NCI-H748 (cell line): ENCODE measurements at regions not wholly inside any gene's neighbourhood (a gene's known extent, or its start where the extent isn't known, plus 50 kb on each side); places are given as distances from the start of the nearest gene placed in this dataset.
A peak's percentile ranks its signal among the peaks of the same experiment; 100 is the strongest.

Experiments
- DNase-seq: peaks from one replicate; lab custom pipeline; 2025; ENCODE audit not compliant: unreplicated experiment; lab: John Stamatoyannopoulos, UW

- DNase-seq: peak; percentile 20
Measured at GRCh38 chr6:153790876-153791473, 248.1 kb upstream of the OPRM1 start.

DNA sequence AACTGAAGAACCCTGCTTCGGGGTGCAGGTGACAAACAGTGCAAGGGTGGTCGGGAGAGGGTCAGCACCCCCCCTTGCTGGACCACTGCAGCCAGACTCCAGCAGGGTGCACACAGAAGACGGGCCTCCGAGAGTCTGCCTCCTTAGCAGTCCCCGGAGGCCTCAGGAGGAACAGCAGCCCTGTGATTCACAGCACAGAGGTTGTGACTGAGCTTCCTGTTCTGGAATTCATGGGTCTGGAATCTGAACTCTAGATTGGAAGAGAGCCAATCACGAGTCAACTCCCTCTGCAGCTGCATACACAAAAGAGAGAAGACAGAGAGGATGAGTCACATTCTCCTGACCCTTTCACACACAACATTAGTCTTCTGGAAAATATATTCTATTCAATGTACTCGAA, 249.0 kb upstream of the OPRM1 start:
- DNase-seq: no peak

- DNase-seq: no peak
Measured at GRCh38 chr6:153787341-153787606, 251.8 kb upstream of the OPRM1 start.

- DNase-seq: no peak
Measured at GRCh38 chr6:153781306-153781705, 257.7 kb upstream of the OPRM1 start.

GRCh38 chr6:153780011-153780410, 259.0 kb upstream of the OPRM1 start:
- no peak for DNase-seq

GRCh38 chr6:153778216-153778615, 260.8 kb upstream of the OPRM1 start:
- DNase-seq: no peak

GRCh38 chr6:153771577-153771976, 267.5 kb upstream of the OPRM1 start:
- DNase-seq: no peak

GRCh38 chr6:153767127-153767526, 271.9 kb upstream of the OPRM1 start:
- DNase-seq: no peak

DNA sequence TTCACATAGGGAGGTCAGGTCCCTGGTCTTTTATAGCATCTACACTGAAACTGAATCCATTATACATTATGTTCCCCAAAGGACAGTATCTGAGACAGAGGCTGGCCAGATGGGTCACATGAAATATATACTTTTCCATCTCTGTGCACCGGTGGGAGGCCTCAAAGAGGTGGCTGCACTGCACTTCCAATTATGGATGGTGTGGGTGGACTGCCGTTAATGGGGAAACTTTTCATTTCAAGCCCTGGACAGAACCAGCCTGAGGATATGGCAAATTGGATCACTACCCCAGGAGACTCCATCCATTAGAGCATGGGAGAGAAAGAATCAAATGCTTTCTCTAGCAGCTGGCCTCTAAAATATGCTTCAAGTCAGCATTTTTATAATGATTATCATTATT, 280.5 kb upstream of the OPRM1 start:
- no peak for DNase-seq

DNA sequence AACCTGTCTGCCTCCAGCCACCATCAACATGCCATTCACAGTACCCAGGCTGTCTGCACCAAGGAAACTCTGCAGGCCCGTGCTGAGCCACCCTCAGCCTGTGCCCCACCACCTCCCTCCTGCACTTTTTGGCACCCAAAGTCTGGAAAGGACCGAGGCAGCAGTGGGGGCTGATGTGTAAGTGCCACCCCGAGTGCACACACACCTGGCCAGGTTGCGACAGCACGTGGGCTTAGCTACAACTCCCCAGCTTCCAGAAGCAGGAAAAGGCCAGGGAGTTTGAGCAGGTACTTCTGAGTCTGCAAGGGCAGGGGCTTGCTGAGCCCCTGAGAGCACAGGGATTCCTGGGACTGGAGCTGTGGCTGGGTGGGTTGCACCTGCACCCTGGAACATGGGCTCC, 303.3 kb upstream of the OPRM1 start:
- no peak for DNase-seq

- no peak for DNase-seq
Measured at GRCh38 chr6:153729189-153729588, 309.9 kb upstream of the OPRM1 start.

DNA sequence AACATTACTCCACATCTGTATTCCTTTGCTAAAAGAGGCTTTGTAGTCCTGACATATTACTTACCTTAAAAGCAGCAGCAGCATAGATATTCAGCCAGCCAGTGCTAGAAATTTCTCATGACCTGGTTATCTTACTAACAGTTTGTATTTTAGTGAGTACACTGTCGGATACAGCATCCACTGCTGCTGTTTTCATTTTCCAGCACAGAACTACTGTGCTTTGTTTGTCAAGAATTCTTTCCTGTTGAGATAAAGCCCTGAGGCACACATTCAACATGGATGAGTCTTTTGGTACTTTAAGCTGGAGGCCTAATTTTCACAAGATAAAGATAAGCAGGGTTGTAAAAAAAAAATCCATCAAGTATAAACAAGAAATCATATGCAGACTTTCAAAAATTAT, 311.2 kb upstream of the OPRM1 start:
- DNase-seq: no peak

- no peak for DNase-seq
Measured at GRCh38 chr6:153725456-153725855, 313.6 kb upstream of the OPRM1 start.

DNA sequence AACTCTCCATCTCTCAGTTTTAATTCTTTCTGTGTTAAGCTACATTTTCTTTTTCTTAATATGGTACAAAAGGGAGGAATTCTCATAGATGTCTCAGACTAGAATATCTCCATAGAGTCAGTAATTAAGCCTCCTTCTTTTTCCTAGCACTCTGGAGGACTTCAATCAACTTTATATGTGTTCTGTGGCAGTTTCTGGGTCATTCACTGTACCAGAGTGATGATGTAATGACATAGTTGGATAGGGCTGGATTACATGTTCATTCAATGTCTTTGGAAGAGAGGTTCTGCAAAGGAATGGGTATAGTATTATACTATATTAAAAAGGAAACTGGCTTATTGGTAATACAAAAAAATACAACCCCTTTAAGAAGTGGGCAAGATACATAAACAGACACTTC, 318.3 kb upstream of the OPRM1 start:
- DNase-seq: no peak

- DNase-seq: no peak
Measured at GRCh38 chr6:153705429-153705828, 333.6 kb upstream of the OPRM1 start.

- no peak for DNase-seq
Measured at GRCh38 chr6:153702671-153703070, 336.4 kb upstream of the OPRM1 start.

- no peak for DNase-seq
Measured at GRCh38 chr6:153698637-153699036, 340.4 kb upstream of the OPRM1 start.

DNA sequence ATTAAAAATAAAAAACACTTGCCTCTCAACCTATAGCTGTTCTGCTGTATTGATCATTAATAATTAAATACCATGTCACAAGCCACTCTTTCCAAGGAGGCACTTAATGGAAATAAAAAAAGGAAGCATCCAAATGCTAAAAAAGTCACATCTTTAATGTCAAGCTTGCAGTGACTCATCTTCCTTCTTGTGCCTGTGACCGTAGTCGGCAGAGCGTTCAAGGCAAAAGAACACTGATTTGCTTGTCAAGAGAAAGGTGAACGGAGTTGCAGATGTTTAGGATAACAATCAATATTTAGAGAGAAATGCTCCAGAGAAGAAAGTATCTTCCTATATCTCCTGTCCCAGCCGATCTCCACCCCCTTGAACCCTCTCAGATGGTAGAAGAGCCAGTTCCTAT, 341.0 kb upstream of the OPRM1 start:
- no peak for DNase-seq

GRCh38 chr6:153677522-153677921, 361.5 kb upstream of the OPRM1 start:
- no peak for DNase-seq

GRCh38 chr6:153673750-153674149, 365.3 kb upstream of the OPRM1 start:
- no peak for DNase-seq

GRCh38 chr6:153673225-153673624, 365.8 kb upstream of the OPRM1 start:
- no peak for DNase-seq

DNA sequence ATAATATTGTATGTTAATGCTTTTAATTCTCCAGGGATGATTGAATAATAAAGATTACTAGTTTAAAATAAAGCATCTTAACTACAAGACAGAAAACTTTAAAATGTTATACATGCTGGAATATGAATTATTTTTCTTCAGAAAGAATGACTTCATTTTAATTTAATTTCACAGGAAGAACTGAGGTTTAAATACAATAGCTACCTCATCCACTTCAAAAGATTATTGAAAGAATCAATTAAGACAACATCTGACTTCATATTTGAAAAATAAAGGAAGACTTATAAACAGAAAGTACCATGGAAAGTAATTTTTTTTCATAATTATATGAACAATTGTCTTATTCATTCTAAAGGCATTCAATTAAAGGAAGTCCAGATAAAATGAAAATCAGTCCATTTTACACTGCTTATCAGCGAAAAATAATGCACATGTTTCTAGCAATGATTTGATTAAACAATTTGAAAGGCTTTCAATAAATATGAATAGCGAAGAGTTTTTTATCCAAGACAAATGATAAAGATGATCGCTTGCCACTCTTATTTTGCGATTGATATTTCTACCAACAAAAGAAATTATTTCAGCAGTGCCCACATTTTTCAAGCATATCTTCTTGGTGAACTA, 368.5 kb upstream of the OPRM1 start:
- DNase-seq: no peak

DNA sequence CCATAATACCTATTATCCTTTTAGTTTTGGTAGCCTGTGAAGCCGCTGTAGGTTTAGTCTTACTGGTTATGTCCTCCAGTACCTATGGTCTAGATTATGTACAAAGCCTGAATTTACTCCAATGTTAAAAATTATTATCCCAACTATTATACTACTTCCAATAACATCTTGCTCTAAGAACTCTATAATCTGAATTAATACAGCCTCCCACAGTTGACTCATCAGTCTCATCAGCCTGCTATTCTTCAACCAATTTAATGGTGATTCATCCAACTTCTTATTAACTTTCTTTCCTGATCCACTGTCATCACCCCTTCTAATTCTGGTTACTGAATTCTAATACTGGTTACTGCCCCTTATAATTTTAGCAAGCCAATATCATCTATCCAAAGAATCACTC, 370.3 kb upstream of the OPRM1 start:
- no peak for DNase-seq

DNA sequence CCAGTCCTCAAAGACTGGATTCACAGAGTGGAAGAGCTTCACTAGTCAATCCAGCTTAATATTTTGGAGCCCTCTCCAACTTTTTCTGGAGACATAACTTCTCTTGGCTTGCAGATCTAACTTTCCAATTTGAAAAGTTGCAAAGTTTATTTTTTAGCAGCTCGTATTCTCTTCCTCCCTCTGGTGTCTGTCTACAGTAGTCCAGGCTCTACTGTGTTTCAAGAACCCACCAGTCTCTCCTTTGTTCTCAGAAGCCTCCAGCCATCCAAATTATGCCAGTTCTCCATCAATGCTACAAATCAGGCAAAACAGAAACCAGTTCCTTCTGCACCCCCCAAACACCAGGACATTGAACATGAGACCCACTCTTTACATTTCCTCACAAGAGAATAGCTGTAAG, 376.1 kb upstream of the OPRM1 start:
- DNase-seq: no peak
